HEK293 (cell line): ENCODE measurements at regions not wholly inside any gene's neighbourhood (a gene's known extent, or its start where the extent isn't known, plus 50 kb on each side); places are given as distances from the start of the nearest gene placed in this dataset.
"Not testable (repeated sequence)": the region's sequence is repeated elsewhere in the genome, so short reads cannot be mapped to it uniquely, and the experiment has no call there.

ENCODE experiments used
- CTCF ChIA-PET: fragments of 350-600 bp; formaldehyde crosslinking; extraction: SDS; loops from one replicate; lab custom pipeline; 2021; ENCODE audit warnings: antibody characterized with exemption; lab: Yijun Ruan, JAX
- POLR2A ChIA-PET: fragments of 300-600 bp; formaldehyde crosslinking; extraction: SDS; loops from one replicate; lab custom pipeline; 2020; ENCODE audit warnings: antibody characterized with exemption, inconsistent platforms; lab: Yijun Ruan, JAX
- H3K27ac ChIP-seq: fragments of 200-500 bp; sonication (Bioruptor generic); 2 replicates; pipeline ENCODE4 v1.5.1; 2014; ENCODE audit warnings: low read depth, low read length, control low read depth, inconsistent platforms; ENCODE audit errors: extremely low read depth
- H3K36me3 ChIP-seq, 2 experiments: fragments of 200-500 bp in 1 of 2; sonication (Bioruptor generic) in 1 of 2; 1 replicate in 1 of 2; 2 replicates in 1 of 2; pipeline ENCODE4 v1.5.1; 2014 to 2017; ENCODE audit warnings: inconsistent platforms in 2 of 2, low read length in 2 of 2; ENCODE audit not compliant: control insufficient read depth in 2 of 2, insufficient read depth in 1 of 2
- H3K4me1 ChIP-seq: fragments of 200-500 bp; sonication (Bioruptor generic); 2 replicates; pipeline ENCODE4 v1.5.1; 2014; ENCODE audit warnings: mild to moderate bottlenecking, low read length, inconsistent platforms; ENCODE audit not compliant: control insufficient read depth, insufficient read depth
- H3K4me3 ChIP-seq: 2 replicates; pipeline ENCODE4 v1.5.1; 2011; ENCODE audit warnings: low read depth, mild to moderate bottlenecking, control low read depth, low read length, moderate library complexity
- H3K9me3 ChIP-seq: fragments of 200-500 bp; sonication (Bioruptor generic); 2 replicates; pipeline ENCODE4 v1.5.1; 2014; ENCODE audit warnings: low read depth, low read length, inconsistent platforms; ENCODE audit not compliant: control insufficient read depth, insufficient read depth
- ELK4 ChIP-seq: IDR thresholded peaks from 2 replicates; pipeline ENCODE4 v1.6.1; 2011; ENCODE audit warnings: mild to moderate bottlenecking, low read depth, low read length, borderline replicate concordance
- GLI2 ChIP-seq: fragments of 450-650 bp; formaldehyde crosslinking; IDR thresholded peaks from 2 replicates; pipeline ENCODE4; 2017; ENCODE audit warnings: missing biosample characterization, missing genetic modification characterization, low read depth, borderline replicate concordance
- HOXC10 ChIP-seq: sonication (generic); formaldehyde crosslinking; IDR thresholded peaks from 2 replicates; pipeline ENCODE4 v1.8.1; 2023; ENCODE audit warnings: mild to moderate bottlenecking, missing genetic modification reagents
- MZF1 ChIP-seq: fragments of 450-650 bp; formaldehyde crosslinking; IDR thresholded peaks from 2 replicates; pipeline ENCODE4 v1.5.1; 2017; ENCODE audit warnings: missing biosample characterization, missing genetic modification characterization, borderline replicate concordance
- PRDM1 ChIP-seq: fragments of 450-650 bp; formaldehyde crosslinking; IDR thresholded peaks from 2 replicates; pipeline ENCODE4; 2016; ENCODE audit warnings: missing biosample characterization, missing genetic modification characterization
- ZBTB11 ChIP-seq: fragments of 450-650 bp; formaldehyde crosslinking; conservative IDR thresholded peaks from 2 replicates; pipeline ENCODE4 v1.5.1; 2016; ENCODE audit warnings: low read depth, missing biosample characterization, missing genetic modification characterization
- ZBTB17 ChIP-seq: fragments of 450-650 bp; formaldehyde crosslinking; IDR thresholded peaks from 2 replicates; pipeline ENCODE4 v1.5.1; 2016; ENCODE audit warnings: missing biosample characterization, missing genetic modification characterization
- ZBTB21 ChIP-seq: fragments of 450-650 bp; formaldehyde crosslinking; IDR thresholded peaks from 2 replicates; pipeline ENCODE4 v1.5.1; 2017; ENCODE audit warnings: missing biosample characterization, missing genetic modification characterization
- ZNF112 ChIP-seq: fragments of 450-650 bp; formaldehyde crosslinking; IDR thresholded peaks from 2 replicates; pipeline ENCODE4 v1.5.0; 2017; ENCODE audit warnings: missing biosample characterization, missing genetic modification characterization
- ZNF146 ChIP-seq: fragments of 450-650 bp; formaldehyde crosslinking; IDR thresholded peaks from 2 replicates; pipeline ENCODE4 v1.5.1; 2016; ENCODE audit warnings: missing biosample characterization, missing genetic modification characterization
- ZNF600 ChIP-seq: fragments of 450-650 bp; formaldehyde crosslinking; IDR thresholded peaks from 2 replicates; pipeline ENCODE4 v1.5.1; 2016; ENCODE audit warnings: missing biosample characterization, missing genetic modification characterization
- ZNF624 ChIP-seq: fragments of 450-650 bp; formaldehyde crosslinking; IDR thresholded peaks from 2 replicates; pipeline ENCODE4 v1.5.1; 2017; ENCODE audit warnings: missing biosample characterization, missing genetic modification characterization
- ZNF639 ChIP-seq: fragments of 450-650 bp; formaldehyde crosslinking; IDR thresholded peaks from 2 replicates; pipeline ENCODE4 v1.5.1; 2016; ENCODE audit warnings: missing biosample characterization, missing genetic modification characterization
- ZNF677 ChIP-seq: fragments of 450-650 bp; IDR thresholded peaks from 2 replicates; pipeline ENCODE4 v1.5.0; 2018; ENCODE audit warnings: missing biosample characterization, mild to moderate bottlenecking, missing genetic modification characterization, moderate library complexity
- ZSCAN4 ChIP-seq: fragments of 450-650 bp; formaldehyde crosslinking; IDR thresholded peaks from 2 replicates; pipeline ENCODE4 v1.5.1; 2017; ENCODE audit warnings: missing biosample characterization, missing genetic modification characterization

GRCh38 chr5:84872768-84873167 lies 488.1 kb upstream of the EDIL3 start:
- H3K4me1 ChIP-seq: no peaks in the 10 kb centered on the region
- no peaks in the 10 kb centered on the region for H3K9me3 ChIP-seq
- CTCF ChIA-PET: no interaction called here
- H3K4me3 ChIP-seq: no peak overlapping the region
- no peak for TF ChIP-seq ZBTB21 (tag by site-specific recombination)
- POLR2A ChIA-PET: no interaction called here
- no peak overlapping the region for H3K27ac ChIP-seq
- no peaks in the 10 kb centered on the region for H3K36me3 ChIP-seq

- TF ChIP-seq ZNF600 (tag by site-specific recombination): no peak
- ChIA-PET CTCF (no interaction called here), POLR2A (no interaction called here)
- Histone ChIP-seq H3K9me3 (no peaks in the 10 kb centered on the region), H3K27ac (no peak overlapping the region), H3K4me3 (no peak overlapping the region), H3K36me3 (no peaks in the 10 kb centered on the region), H3K4me1 (no peaks in the 10 kb centered on the region)
Observed at GRCh38 chr5:84870369-84870768, 485.7 kb upstream of the EDIL3 start.

- TF ChIP-seq ZNF146 (tag by site-specific recombination) (no peak), GLI2 (tag by site-specific recombination) (no peak), ZNF624 (tag by site-specific recombination) (no peak), HOXC10 (CRISPR knock-in tag) (no peak), ZNF677 (tag by site-specific recombination) (no peak), ZBTB17 (tag by site-specific recombination) (no peak)
- no peak overlapping the region for H3K4me3 ChIP-seq
- no peaks in the 10 kb centered on the region for H3K36me3 ChIP-seq
- H3K9me3 ChIP-seq: no peaks in the 10 kb centered on the region
- H3K27ac ChIP-seq: no peak overlapping the region
- no peaks in the 10 kb centered on the region for H3K4me1 ChIP-seq
- POLR2A ChIA-PET: no interaction called here
- CTCF ChIA-PET: no interaction called here
Observed at GRCh38 chr5:84869675-84870074, 485.0 kb upstream of the EDIL3 start.

- H3K4me3 ChIP-seq, H3K4me1 ChIP-seq, POLR2A ChIA-PET, H3K27ac ChIP-seq, H3K36me3 ChIP-seq, H3K9me3 ChIP-seq: not testable (repeated sequence)
- CTCF ChIA-PET: interaction anchor here (0.7 kb wide), 1 partner anchor 16 kb away, joined by 3 read pairs; no protein-coding TSS in a partner anchor
Observed at GRCh38 chr5:84863936-84864335, 479.3 kb upstream of the EDIL3 start.

- Histone ChIP-seq H3K4me3 (no peak overlapping the region), H3K4me1 (no peaks in the 10 kb centered on the region), H3K9me3 (no peaks in the 10 kb centered on the region), H3K36me3 (no peaks in the 10 kb centered on the region), H3K27ac (no peak overlapping the region)
- peak; percentile 84 for TF ChIP-seq PRDM1 (tag by site-specific recombination)
- no peak for TF ChIP-seq ZNF639
- CTCF ChIA-PET: no interaction called here
- POLR2A ChIA-PET: no interaction called here
Observed at GRCh38 chr5:84863020-84863419, 478.3 kb upstream of the EDIL3 start.

GRCh38 chr5:84862132-84862531 lies 477.5 kb upstream of the EDIL3 start:
- ChIA-PET CTCF (no interaction called here), POLR2A (no interaction called here)
- no peaks in the 10 kb centered on the region for H3K4me1 ChIP-seq
- H3K36me3 ChIP-seq: no peaks in the 10 kb centered on the region
- H3K4me3 ChIP-seq: no peak overlapping the region
- H3K27ac ChIP-seq: no peak overlapping the region
- no peaks in the 10 kb centered on the region for H3K9me3 ChIP-seq
- TF ChIP-seq MZF1 (tag by site-specific recombination) (no peak), ZNF112 (no peak), ZBTB11 (tag by site-specific recombination) (no peak), ELK4 (no peak), ZSCAN4 (tag by site-specific recombination) (no peak)
